Gastroesophageal sphincter (tissue), 3 donors: ENCODE measurements at regions not wholly inside any gene's neighbourhood (a gene's known extent, or its start where the extent isn't known, plus 50 kb on each side); places are given as distances from the start of the nearest gene placed in this dataset.

Experiments
- POLR2AphosphoS5 ChIP-seq: sonication (generic); formaldehyde crosslinking; IDR thresholded peaks from one replicate; pipeline ENCODE4 v1.6.1; 2017; ENCODE audit warnings: antibody characterized with exemption
- TF ChIP-seq, protein P1 (sequence below), 4 experiments: fragments of 200-600 bp in 2 of 4; fragments of 450-650 bp in 2 of 4; sonication (generic) in 1 of 4; IDR thresholded peaks; one replicate each; pipeline ENCODE4 v1.5.1; 2017 to 2019; ENCODE audit warnings: antibody characterized with exemption in 4 of 4, mild to moderate bottlenecking in 2 of 4, moderate library complexity in 2 of 4

DNA sequence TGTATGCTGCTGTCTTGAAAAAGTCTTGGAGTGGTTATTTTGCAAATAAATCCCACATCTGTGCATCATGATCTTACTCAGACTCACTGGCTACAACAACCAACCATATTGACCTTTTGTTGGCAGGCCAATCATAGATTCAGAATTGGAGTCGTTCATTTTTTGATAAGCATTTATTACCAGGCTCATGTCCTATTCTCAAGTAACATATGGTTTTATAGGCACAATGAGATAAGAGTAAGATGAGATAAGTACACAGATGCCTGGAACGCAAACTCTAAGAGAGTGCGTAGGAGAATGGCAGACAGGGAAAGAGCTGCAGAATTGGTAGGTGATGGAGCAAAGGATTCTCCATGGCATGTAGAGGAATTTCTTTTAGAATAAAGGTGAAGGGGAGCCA is 71.6 kb upstream of the SLC5A12 start:
- TF ChIP-seq, protein P1, sequence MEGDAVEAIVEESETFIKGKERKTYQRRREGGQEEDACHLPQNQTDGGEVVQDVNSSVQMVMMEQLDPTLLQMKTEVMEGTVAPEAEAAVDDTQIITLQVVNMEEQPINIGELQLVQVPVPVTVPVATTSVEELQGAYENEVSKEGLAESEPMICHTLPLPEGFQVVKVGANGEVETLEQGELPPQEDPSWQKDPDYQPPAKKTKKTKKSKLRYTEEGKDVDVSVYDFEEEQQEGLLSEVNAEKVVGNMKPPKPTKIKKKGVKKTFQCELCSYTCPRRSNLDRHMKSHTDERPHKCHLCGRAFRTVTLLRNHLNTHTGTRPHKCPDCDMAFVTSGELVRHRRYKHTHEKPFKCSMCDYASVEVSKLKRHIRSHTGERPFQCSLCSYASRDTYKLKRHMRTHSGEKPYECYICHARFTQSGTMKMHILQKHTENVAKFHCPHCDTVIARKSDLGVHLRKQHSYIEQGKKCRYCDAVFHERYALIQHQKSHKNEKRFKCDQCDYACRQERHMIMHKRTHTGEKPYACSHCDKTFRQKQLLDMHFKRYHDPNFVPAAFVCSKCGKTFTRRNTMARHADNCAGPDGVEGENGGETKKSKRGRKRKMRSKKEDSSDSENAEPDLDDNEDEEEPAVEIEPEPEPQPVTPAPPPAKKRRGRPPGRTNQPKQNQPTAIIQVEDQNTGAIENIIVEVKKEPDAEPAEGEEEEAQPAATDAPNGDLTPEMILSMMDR (IDR thresholded peaks at IDR 0.05), result no peak
- TF ChIP-seq POLR2AphosphoS5, result no peak
